Keratinocyte (primary cell): ENCODE measurements at regions not wholly inside any gene's neighbourhood (a gene's known extent, or its start where the extent isn't known, plus 50 kb on each side); places are given as distances from the start of the nearest gene placed in this dataset.

Source experiments
- DNase-seq: peaks from one replicate; pipeline ENCODE4 v3.0.0-alpha.2; 2011; ENCODE audit warnings: low read depth, missing footprints, low spot score
- FAIRE-seq: peaks from 2 replicates; lab custom pipeline; 2011; peaks lifted over from hg19 to GRCh38; lab: Jason Lieb, UNC
- H2AFZ ChIP-seq: 2 replicates; pipeline ENCODE4 v1.6.0; 2012; ENCODE audit warnings: low read length, control low read depth, inconsistent platforms; ENCODE audit not compliant: control insufficient read depth
- H3K27ac ChIP-seq: 2 replicates; pipeline ENCODE4 v1.5.1; 2011; ENCODE audit warnings: low read length; ENCODE audit not compliant: control insufficient read depth, insufficient read depth
- H3K27me3 ChIP-seq: 3 replicates; pipeline ENCODE4 v1.6.0; 2011; ENCODE audit warnings: low read length; ENCODE audit not compliant: control insufficient read depth, insufficient read depth; ENCODE audit errors: extremely low read depth
- H3K36me3 ChIP-seq, 2 experiments: 2 replicates in 1 of 2; 3 replicates in 1 of 2; pipeline ENCODE4 v1.5.1; 2011; ENCODE audit warnings: low read length in 2 of 2, mild to moderate bottlenecking in 1 of 2; ENCODE audit not compliant: control insufficient read depth in 2 of 2, insufficient read depth in 2 of 2; ENCODE audit errors: extremely low read depth in 1 of 2
- H3K4me1 ChIP-seq: 3 replicates; pipeline ENCODE4 v1.5.1; 2011; ENCODE audit warnings: low read length; ENCODE audit not compliant: control insufficient read depth, insufficient read depth; ENCODE audit errors: extremely low read depth
- H3K4me2 ChIP-seq: 3 replicates; pipeline ENCODE4 v1.6.0; 2011; ENCODE audit warnings: low read depth, low read length; ENCODE audit not compliant: control insufficient read depth, insufficient read depth; ENCODE audit errors: extremely low read depth
- H3K4me3 ChIP-seq, 3 experiments: fragments of 200-600 bp in 1 of 3; sonication (generic) in 1 of 3; 2 replicates in 2 of 3; 3 replicates in 1 of 3; pipeline ENCODE4 v1.5.1; 2011 to 2016; ENCODE audit warnings: low read length in 3 of 3, mild to moderate bottlenecking in 3 of 3, control low read depth in 2 of 3, inconsistent platforms in 1 of 3, low read depth in 1 of 3, mixed read lengths in 1 of 3, mixed run types in 1 of 3, moderate library complexity in 1 of 3; ENCODE audit not compliant: control insufficient read depth in 2 of 3, insufficient read depth in 2 of 3; ENCODE audit errors: extremely low read depth in 1 of 3
- H3K79me2 ChIP-seq: 2 replicates; pipeline ENCODE4 v1.6.0; 2012; ENCODE audit warnings: low read length; ENCODE audit not compliant: control insufficient read depth, insufficient read depth
- H3K9ac ChIP-seq: 3 replicates; pipeline ENCODE4 v1.6.0; 2011; ENCODE audit warnings: low read length; ENCODE audit not compliant: control insufficient read depth, insufficient read depth; ENCODE audit errors: extremely low read depth
- H3K9me1 ChIP-seq: 3 replicates; pipeline ENCODE4 v1.6.0; 2011; ENCODE audit warnings: low read length; ENCODE audit not compliant: control insufficient read depth, insufficient read depth; ENCODE audit errors: extremely low read depth
- H3K9me3 ChIP-seq: 2 replicates; pipeline ENCODE4 v1.5.1; 2012; ENCODE audit warnings: low read depth, low read length; ENCODE audit not compliant: control insufficient read depth
- H4K20me1 ChIP-seq: 3 replicates; pipeline ENCODE4 v1.6.0; 2011; ENCODE audit warnings: low read length; ENCODE audit not compliant: control insufficient read depth, insufficient read depth; ENCODE audit errors: extremely low read depth
- EZH2 ChIP-seq: IDR thresholded peaks from one replicate; pipeline ENCODE4 v1.6.1; 2012; ENCODE audit warnings: inconsistent platforms, mild to moderate bottlenecking, low read length, moderate library complexity
- dilution Hi-C: fragments of 300-500 bp; cut with MboI; formaldehyde crosslinking; loops from one replicate; pipeline ENCODE4 v1.7.0; 2020; ENCODE audit warnings: low sequenced_read_pairs; ENCODE audit not compliant: extremely low pct_ligation_motif_present
- TF ChIP-seq, protein P1 (sequence below), 3 experiments: IDR thresholded peaks in 1 of 3; conservative IDR thresholded peaks in 1 of 3; optimal IDR thresholded peaks in 1 of 3; 2 replicates in 2 of 3; 3 replicates in 1 of 3; pipeline versions ENCODE3 to v1.5.1; 2011; ENCODE audit warnings: low read length in 3 of 3, mild to moderate bottlenecking in 3 of 3, moderate library complexity in 2 of 3, control low read depth in 1 of 3, inconsistent platforms in 1 of 3; ENCODE audit not compliant: insufficient read depth in 2 of 3; ENCODE audit errors: extremely low read depth in 1 of 3

DNA sequence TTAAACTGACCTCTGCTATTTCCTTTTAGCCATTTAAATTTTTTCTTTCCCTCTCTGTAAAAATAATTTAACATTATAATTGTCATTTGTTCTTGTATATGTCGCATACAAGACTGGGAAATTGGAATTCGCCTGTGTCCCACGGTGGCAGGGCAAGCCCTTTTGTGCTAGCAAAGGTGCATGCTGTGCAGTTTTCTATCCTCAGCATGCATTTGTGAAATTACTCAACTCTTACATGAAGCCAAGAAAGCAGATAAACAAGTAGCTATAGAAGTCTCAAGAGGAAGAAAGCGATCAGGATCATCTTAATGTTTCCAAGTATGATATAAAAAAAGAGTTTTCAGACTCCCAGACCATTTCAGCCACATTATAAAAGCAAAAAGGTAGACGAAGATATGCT, 392.6 kb upstream of the CHST9 start:
- Histone ChIP-seq H3K36me3 (no peaks in the 10 kb centered on the region), H3K4me1 (no peaks in the 10 kb centered on the region), H4K20me1 (no peaks in the 10 kb centered on the region), H3K9ac (no peak overlapping the region), H2AFZ (no peak overlapping the region), H3K4me2 (no peak overlapping the region), H3K79me2 (no peaks in the 10 kb centered on the region), H3K27ac (no peak overlapping the region), H3K4me3 (no peak overlapping the region), H3K9me3 (no peaks in the 10 kb centered on the region), H3K9me1 (no peaks in the 10 kb centered on the region), H3K27me3 (no peaks in the 10 kb centered on the region)
- FAIRE-seq (no peak), DNase-seq (no peak)
- TF ChIP-seq, protein P1, sequence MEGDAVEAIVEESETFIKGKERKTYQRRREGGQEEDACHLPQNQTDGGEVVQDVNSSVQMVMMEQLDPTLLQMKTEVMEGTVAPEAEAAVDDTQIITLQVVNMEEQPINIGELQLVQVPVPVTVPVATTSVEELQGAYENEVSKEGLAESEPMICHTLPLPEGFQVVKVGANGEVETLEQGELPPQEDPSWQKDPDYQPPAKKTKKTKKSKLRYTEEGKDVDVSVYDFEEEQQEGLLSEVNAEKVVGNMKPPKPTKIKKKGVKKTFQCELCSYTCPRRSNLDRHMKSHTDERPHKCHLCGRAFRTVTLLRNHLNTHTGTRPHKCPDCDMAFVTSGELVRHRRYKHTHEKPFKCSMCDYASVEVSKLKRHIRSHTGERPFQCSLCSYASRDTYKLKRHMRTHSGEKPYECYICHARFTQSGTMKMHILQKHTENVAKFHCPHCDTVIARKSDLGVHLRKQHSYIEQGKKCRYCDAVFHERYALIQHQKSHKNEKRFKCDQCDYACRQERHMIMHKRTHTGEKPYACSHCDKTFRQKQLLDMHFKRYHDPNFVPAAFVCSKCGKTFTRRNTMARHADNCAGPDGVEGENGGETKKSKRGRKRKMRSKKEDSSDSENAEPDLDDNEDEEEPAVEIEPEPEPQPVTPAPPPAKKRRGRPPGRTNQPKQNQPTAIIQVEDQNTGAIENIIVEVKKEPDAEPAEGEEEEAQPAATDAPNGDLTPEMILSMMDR (optimal IDR thresholded peaks at IDR 0.05 in 1 of 3, IDR thresholded peaks at IDR 0.05 in 1 of 3, conservative IDR thresholded peaks at IDR 0.05 in 1 of 3; ENCODE audit: extremely low read depth in 1 of 3, insufficient read depth in 2 of 3, low read length in 3 of 3), result no peak
- no peak for TF ChIP-seq EZH2
- dilution Hi-C loops, result no loop called here

DNA sequence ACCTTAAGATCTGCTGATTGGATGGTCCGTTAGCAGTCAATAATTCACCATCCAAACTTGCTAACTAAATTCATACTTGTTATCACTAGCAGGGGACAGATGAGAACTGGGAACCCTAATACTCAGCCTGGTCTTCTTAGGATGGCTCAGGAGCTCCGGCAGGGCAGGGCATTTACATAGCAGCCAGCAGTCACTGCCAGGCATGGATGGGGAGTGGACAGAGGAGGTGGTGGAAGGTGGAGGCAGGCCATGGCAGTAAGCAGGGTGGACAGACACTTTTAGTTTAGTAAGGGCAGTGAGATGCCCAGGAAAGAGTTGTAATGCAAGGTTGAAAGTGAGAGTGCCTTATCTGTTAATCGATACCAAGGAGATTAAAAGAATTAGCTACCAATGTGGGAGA, 392.2 kb upstream of the CHST9 start:
- H3K27me3 ChIP-seq, result no peaks in the 10 kb centered on the region
- no peaks in the 10 kb centered on the region for H4K20me1 ChIP-seq
- dilution Hi-C loops, result no loop called here
- H2AFZ ChIP-seq, result no peak overlapping the region
- H3K9me3 ChIP-seq, result no peaks in the 10 kb centered on the region
- H3K4me2 ChIP-seq, result no peak overlapping the region
- H3K27ac ChIP-seq, result no peak overlapping the region
- no peaks in the 10 kb centered on the region for H3K4me1 ChIP-seq
- no peaks in the 10 kb centered on the region for H3K79me2 ChIP-seq
- H3K9me1 ChIP-seq, result no peaks in the 10 kb centered on the region
- DNase-seq (no peak), FAIRE-seq (no peak)
- H3K9ac ChIP-seq, result no peak overlapping the region
- no peaks in the 10 kb centered on the region for H3K36me3 ChIP-seq
- no peak overlapping the region for H3K4me3 ChIP-seq
- no peak for TF ChIP-seq EZH2
- TF ChIP-seq, protein P1 (optimal IDR thresholded peaks at IDR 0.05 in 1 of 3, IDR thresholded peaks at IDR 0.05 in 1 of 3, conservative IDR thresholded peaks at IDR 0.05 in 1 of 3; ENCODE audit: extremely low read depth in 1 of 3, insufficient read depth in 2 of 3, low read length in 3 of 3), result no peak
